ENCODE measurements at regions not wholly inside any gene's neighbourhood (a gene's known extent, or its start where the extent isn't known, plus 50 kb on each side); places are given as distances from the start of the nearest gene placed in this dataset.
A peak's percentile ranks its signal among the peaks of the same experiment; 100 is the strongest.

DNA sequence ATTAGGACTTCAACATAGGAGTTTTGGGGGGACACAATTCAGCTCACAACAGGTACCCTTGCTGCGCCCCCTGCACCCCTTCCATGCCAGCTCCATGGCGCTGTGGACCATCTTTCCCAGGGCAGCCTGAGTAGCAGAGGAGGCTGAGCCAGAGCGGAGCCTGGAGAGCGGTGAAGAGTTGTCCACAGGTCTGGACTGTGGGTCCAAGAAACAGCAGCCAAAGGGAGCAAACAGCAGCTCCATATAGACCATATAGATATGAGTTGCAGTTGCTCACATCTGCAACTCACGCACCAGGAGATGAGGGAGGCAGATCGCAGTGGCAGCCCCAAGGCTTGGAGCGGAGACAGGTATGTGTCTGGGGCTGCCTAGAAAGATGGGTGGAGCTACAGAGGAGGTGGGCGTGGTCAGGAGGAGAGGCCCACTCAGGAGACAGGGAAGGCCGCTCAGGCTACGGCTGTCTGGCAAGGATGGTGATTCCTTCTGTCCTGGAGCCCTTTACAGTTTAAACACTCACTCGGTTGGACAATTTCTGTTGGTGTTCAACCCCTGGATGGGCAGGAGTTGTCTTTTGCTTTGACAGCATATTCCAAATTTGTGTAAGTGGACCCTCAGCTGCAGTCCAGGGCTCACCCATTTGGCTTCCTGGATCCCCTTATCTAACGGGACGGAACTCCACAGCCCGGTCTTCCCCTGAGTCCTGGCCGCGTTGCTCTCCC, 155.1 kb downstream of the LPIN1 start:
- no peak for ATAC-seq

DNA sequence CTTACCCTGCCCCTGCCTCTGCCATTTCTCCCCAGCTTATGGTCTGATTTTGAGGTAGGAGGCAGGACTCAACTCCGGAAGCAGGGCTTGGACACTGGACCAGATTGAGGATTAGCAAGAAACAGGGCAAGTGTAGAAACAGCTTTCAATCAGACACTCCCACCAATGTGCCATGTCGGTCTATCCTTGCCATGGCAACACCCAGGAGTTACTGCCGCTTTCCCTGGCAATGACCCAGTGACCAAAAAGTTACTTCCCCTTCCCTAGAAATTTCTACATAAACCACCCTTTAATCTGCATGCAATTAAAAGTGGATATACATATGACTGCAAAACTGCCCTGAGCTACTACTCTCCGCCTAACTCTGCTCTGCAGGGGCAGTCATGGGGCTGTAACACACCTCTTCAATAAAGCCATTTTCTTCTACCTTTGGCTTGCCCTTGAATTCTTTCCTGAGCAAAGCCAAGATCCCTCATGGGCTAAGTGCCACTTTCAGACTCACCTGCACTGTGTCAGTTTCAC, 156.7 kb downstream of the LPIN1 start:
- peak; percentile 39 for ATAC-seq
- no peaks in the 10 kb centered on the region for H3K36me3 ChIP-seq

More for the DNA sequence above, 155.1 kb downstream of the LPIN1 start:
- H3K4me3 ChIP-seq, result no peak overlapping the region
- H3K9me3 ChIP-seq, result no peaks in the 10 kb centered on the region
- H3K27me3 ChIP-seq, result no peaks in the 10 kb centered on the region
- peaks cover 0 to 14% of the 10 kb centered on the region in 2 donors for H3K4me1 ChIP-seq
- DNase-seq, result no peak
- intact Hi-C loops (cut with DNase I), result no loop called here
- TF ChIP-seq, protein P1, sequence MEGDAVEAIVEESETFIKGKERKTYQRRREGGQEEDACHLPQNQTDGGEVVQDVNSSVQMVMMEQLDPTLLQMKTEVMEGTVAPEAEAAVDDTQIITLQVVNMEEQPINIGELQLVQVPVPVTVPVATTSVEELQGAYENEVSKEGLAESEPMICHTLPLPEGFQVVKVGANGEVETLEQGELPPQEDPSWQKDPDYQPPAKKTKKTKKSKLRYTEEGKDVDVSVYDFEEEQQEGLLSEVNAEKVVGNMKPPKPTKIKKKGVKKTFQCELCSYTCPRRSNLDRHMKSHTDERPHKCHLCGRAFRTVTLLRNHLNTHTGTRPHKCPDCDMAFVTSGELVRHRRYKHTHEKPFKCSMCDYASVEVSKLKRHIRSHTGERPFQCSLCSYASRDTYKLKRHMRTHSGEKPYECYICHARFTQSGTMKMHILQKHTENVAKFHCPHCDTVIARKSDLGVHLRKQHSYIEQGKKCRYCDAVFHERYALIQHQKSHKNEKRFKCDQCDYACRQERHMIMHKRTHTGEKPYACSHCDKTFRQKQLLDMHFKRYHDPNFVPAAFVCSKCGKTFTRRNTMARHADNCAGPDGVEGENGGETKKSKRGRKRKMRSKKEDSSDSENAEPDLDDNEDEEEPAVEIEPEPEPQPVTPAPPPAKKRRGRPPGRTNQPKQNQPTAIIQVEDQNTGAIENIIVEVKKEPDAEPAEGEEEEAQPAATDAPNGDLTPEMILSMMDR (IDR thresholded peaks at IDR 0.05), result no peak
- H3K27ac ChIP-seq, result no peak overlapping the region
- no peaks in the 10 kb centered on the region for H3K36me3 ChIP-seq

DNA sequence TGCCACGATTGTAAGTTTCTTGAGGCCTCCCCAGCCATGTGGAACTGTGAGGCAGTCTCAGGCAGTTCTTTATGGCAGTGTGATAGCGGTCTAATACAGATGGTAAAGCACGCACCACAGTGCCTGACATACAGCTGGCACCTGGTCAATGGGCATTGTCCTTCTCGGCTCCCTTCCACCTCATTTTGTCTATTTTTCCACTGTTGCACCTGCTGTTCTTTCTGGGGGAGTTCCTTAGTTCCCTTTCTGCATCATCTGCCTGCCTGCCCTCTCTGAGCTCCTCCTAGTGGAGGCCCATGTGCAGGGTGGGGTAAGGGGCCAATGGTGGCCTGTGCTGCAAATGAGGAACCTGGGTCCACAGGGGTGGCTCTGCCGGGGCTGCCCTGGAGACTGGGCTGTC, 157.6 kb downstream of the LPIN1 start:
- intact Hi-C loops (cut with DNase I), result no loop called here
- ATAC-seq, result peak; percentile 59

More for the DNA sequence above, 156.7 kb downstream of the LPIN1 start:
- intact Hi-C loops (cut with DNase I), result no loop called here
- H3K4me3 ChIP-seq, result no peak overlapping the region
- no peaks in the 10 kb centered on the region for H3K27me3 ChIP-seq
- TF ChIP-seq, protein P1 (IDR thresholded peaks at IDR 0.05), result no peak
- no peaks in the 10 kb centered on the region for H3K9me3 ChIP-seq
- no peak for DNase-seq
- peaks cover 0 to 26% of the 10 kb centered on the region in 2 donors for H3K4me1 ChIP-seq
- no peak overlapping the region for H3K27ac ChIP-seq

DNA sequence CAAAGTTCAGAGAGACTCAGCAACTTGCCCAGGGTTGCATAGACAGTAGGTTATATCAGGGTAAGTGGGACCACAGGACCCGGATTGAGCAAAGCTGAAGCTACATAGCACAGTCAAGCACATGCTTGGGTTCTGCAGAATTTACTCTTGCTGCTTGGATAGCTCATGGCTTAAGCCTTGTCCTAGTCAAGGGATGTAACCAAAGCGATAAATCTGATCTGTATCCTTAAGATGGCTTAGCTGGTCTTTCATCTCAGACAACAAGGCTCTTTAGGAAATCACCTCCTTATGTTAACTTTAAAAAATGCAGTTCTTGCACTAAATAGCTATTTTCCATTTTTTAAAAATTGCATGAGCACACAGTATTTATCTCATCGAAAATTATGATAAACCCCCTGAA, 158.5 kb downstream of the LPIN1 start:
- TF ChIP-seq, protein P1 (IDR thresholded peaks at IDR 0.05), result no peak
- no peak for DNase-seq
- Histone ChIP-seq H3K36me3 (no peaks in the 10 kb centered on the region), H3K27me3 (no peaks in the 10 kb centered on the region), H3K4me1 (peaks cover 0 to 26% of the 10 kb centered on the region in 2 donors), H3K4me3 (no peak overlapping the region), H3K27ac (no peak overlapping the region), H3K9me3 (no peaks in the 10 kb centered on the region)
- ATAC-seq, result no peak
- intact Hi-C loops (cut with DNase I), result no loop called here

More for the DNA sequence above, 157.6 kb downstream of the LPIN1 start:
- H3K4me1 ChIP-seq, result peaks cover 0 to 26% of the 10 kb centered on the region in 2 donors
- DNase-seq, result peak in 1 of 4 donors; percentile 42
- H3K27ac ChIP-seq, result no peak overlapping the region
- TF ChIP-seq, protein P1 (IDR thresholded peaks at IDR 0.05), result no peak
- no peaks in the 10 kb centered on the region for H3K9me3 ChIP-seq
- H3K4me3 ChIP-seq, result no peak overlapping the region
- H3K36me3 ChIP-seq, result no peaks in the 10 kb centered on the region
- no peaks in the 10 kb centered on the region for H3K27me3 ChIP-seq

DNA sequence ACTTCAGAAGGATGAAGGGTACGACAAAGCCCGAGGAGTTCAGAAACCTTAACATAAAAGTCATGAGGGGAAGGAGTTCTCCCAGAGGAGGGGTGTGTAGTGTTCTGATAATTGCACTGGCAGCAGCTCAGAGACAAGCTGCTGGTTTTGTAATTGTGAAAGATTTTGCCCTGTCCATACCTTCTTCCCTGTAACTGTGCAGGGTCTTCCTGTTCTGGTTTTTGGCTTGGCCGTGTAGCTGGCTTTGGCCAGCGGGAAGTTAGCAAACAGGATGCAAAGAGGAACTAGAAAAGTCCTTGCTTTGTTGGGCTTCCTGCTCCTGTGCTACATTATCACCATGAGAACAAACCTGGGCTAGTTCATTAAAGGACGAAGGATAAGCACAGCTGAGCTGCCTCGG, 160.8 kb downstream of the LPIN1 start:
- intact Hi-C loops (cut with DNase I), result no loop called here
- DNase-seq (no peak), ATAC-seq (peak; percentile 45)
- Histone ChIP-seq H3K27me3 (no peaks in the 10 kb centered on the region), H3K4me3 (no peak overlapping the region), H3K9me3 (no peaks in the 10 kb centered on the region), H3K36me3 (no peaks in the 10 kb centered on the region), H3K27ac (peak overlapping the region in 1 of 2 donors; percentile 21), H3K4me1 (peaks cover 0 to 26% of the 10 kb centered on the region in 2 donors)
- TF ChIP-seq, protein P1 (IDR thresholded peaks at IDR 0.05), result no peak

All from left lung (tissue), 4 donors.